Endothelial cell (in vitro differentiated cells): ENCODE measurements at regions not wholly inside any gene's neighbourhood (a gene's known extent, or its start where the extent isn't known, plus 50 kb on each side); places are given as distances from the start of the nearest gene placed in this dataset.

Experiments
- DNase-seq: peaks from one replicate; pipeline ENCODE4 v3.0.0; 2021; ENCODE audit warnings: low spot score
- H3K27ac Mint-ChIP-seq: one replicate; pipeline ENCODE4 v1.8.0; 2021; ENCODE audit warnings: mixed read lengths, inconsistent platforms; ENCODE audit not compliant: unreplicated experiment
- H3K27me3 Mint-ChIP-seq: one replicate; pipeline ENCODE4 v1.8.0; 2021; ENCODE audit warnings: mild to moderate bottlenecking, moderate library complexity, mixed read lengths, inconsistent platforms; ENCODE audit not compliant: unreplicated experiment
- H3K36me3 Mint-ChIP-seq: one replicate; pipeline ENCODE4 v1.8.0; 2021; ENCODE audit warnings: mild to moderate bottlenecking, low read depth, mixed read lengths, inconsistent platforms; ENCODE audit not compliant: unreplicated experiment
- H3K4me1 Mint-ChIP-seq: one replicate; pipeline ENCODE4 v1.8.0; 2021; ENCODE audit warnings: mild to moderate bottlenecking, mixed read lengths, inconsistent platforms; ENCODE audit not compliant: unreplicated experiment
- H3K4me3 Mint-ChIP-seq: one replicate; pipeline ENCODE4 v1.8.0; 2021; ENCODE audit warnings: mild to moderate bottlenecking, mixed read lengths, inconsistent platforms; ENCODE audit not compliant: unreplicated experiment
- H3K9me3 Mint-ChIP-seq: one replicate; pipeline ENCODE4 v1.8.0; 2021; ENCODE audit warnings: mixed read lengths, inconsistent platforms; ENCODE audit not compliant: unreplicated experiment
- TF ChIP-seq, protein P1 (sequence below): fragments of 200-600 bp; sonication (generic); IDR thresholded peaks from one replicate; pipeline ENCODE4 v1.5.0; 2021; ENCODE audit warnings: antibody characterized with exemption; ENCODE audit not compliant: unreplicated experiment

DNA sequence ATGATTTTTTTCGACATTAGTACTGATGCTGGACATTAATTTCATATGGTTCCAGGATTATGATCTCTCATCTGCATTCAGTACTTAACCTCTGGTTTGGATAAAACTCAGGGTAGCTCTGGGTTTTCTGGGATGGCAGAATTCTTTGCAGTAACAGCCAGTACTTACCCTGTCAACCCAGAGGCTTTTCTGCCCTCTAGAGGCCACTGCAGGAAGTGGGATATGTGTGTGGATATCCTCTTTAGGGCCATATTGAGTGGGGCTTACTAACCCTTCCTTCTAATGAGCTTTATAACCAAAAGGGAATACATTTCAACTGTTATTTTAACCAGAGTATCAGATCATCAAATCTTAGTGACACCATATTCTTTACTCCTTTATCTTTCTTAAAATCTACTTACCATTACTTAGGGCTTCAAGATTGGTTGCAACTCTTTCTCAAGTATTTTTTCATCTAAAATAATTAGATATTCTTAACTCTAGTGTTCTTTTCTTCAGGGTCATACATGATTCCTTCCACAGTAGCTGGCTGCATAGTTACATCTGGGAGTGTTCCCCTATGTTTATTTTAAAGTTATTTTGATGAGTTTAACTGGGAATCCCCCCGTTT, 488.0 kb upstream of the STXBP6 start:
- H3K4me1 Mint-ChIP-seq = no peaks in the 10 kb centered on the region
- H3K4me3 Mint-ChIP-seq = no peak overlapping the region
- TF ChIP-seq, protein P1, sequence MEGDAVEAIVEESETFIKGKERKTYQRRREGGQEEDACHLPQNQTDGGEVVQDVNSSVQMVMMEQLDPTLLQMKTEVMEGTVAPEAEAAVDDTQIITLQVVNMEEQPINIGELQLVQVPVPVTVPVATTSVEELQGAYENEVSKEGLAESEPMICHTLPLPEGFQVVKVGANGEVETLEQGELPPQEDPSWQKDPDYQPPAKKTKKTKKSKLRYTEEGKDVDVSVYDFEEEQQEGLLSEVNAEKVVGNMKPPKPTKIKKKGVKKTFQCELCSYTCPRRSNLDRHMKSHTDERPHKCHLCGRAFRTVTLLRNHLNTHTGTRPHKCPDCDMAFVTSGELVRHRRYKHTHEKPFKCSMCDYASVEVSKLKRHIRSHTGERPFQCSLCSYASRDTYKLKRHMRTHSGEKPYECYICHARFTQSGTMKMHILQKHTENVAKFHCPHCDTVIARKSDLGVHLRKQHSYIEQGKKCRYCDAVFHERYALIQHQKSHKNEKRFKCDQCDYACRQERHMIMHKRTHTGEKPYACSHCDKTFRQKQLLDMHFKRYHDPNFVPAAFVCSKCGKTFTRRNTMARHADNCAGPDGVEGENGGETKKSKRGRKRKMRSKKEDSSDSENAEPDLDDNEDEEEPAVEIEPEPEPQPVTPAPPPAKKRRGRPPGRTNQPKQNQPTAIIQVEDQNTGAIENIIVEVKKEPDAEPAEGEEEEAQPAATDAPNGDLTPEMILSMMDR = peak; percentile 61
- no peak overlapping the region for H3K27ac Mint-ChIP-seq
- H3K27me3 Mint-ChIP-seq = no peaks in the 10 kb centered on the region
- H3K36me3 Mint-ChIP-seq = no peaks in the 10 kb centered on the region
- peak; percentile 72 for DNase-seq
- H3K9me3 Mint-ChIP-seq = no peaks in the 10 kb centered on the region

GRCh38 chr14:25526290-25526689, 476.3 kb upstream of the STXBP6 start:
- Mint-ChIP-seq H3K27me3 (no peaks in the 10 kb centered on the region), H3K4me3 (no peak overlapping the region), H3K36me3 (no peaks in the 10 kb centered on the region), H3K4me1 (no peaks in the 10 kb centered on the region), H3K9me3 (no peaks in the 10 kb centered on the region), H3K27ac (no peak overlapping the region)
- TF ChIP-seq, protein P1 = no peak
- DNase-seq = no peak

GRCh38 chr14:25522926-25523325, 473.0 kb upstream of the STXBP6 start:
- H3K36me3 Mint-ChIP-seq = no peaks in the 10 kb centered on the region

DNA sequence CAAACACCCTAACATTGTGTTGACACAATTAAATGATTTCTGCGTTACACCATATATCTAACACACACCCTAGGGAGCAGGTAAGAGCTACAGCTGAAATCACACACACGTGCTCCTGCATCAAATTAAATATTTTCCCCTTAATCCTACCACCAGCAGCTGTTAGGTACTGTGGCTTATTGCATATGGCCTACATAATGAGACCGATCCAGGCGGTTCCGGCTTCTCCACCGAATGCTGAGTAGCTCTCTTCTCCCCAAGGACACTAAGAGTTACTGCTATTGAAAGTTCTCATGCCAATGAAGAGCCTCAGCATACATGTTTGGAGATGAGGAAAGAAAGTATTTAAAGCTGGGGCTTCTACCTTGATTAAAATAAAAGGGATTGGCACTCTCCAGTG, 472.2 kb upstream of the STXBP6 start:
- DNase-seq = no peak
- TF ChIP-seq, protein P1 = no peak
- no peaks in the 10 kb centered on the region for H3K4me1 Mint-ChIP-seq
- no peak overlapping the region for H3K27ac Mint-ChIP-seq
- H3K27me3 Mint-ChIP-seq = no peaks in the 10 kb centered on the region
- no peak overlapping the region for H3K4me3 Mint-ChIP-seq
- no peaks in the 10 kb centered on the region for H3K36me3 Mint-ChIP-seq
- H3K9me3 Mint-ChIP-seq = no peaks in the 10 kb centered on the region

More at GRCh38 chr14:25522926-25523325, 473.0 kb upstream of the STXBP6 start:
- TF ChIP-seq, protein P1 = no peak
- no peaks in the 10 kb centered on the region for H3K27me3 Mint-ChIP-seq
- H3K4me3 Mint-ChIP-seq = no peak overlapping the region
- no peaks in the 10 kb centered on the region for H3K4me1 Mint-ChIP-seq
- no peak for DNase-seq
- no peak overlapping the region for H3K27ac Mint-ChIP-seq
- no peaks in the 10 kb centered on the region for H3K9me3 Mint-ChIP-seq

- H3K9me3 Mint-ChIP-seq = no peaks in the 10 kb centered on the region
- TF ChIP-seq, protein P1 = no peak
- no peaks in the 10 kb centered on the region for H3K4me1 Mint-ChIP-seq
- H3K27me3 Mint-ChIP-seq = no peaks in the 10 kb centered on the region
- H3K27ac Mint-ChIP-seq = no peak overlapping the region
- DNase-seq = no peak
- H3K4me3 Mint-ChIP-seq = no peak overlapping the region
- no peaks in the 10 kb centered on the region for H3K36me3 Mint-ChIP-seq
Observed at GRCh38 chr14:25521616-25522015, 471.7 kb upstream of the STXBP6 start.
